Adrenal gland (tissue), 9 donors: ENCODE measurements at regions not wholly inside any gene's neighbourhood (a gene's known extent, or its start where the extent isn't known, plus 50 kb on each side); places are given as distances from the start of the nearest gene placed in this dataset.

Experiments used
- DNase-seq, 7 donors: peaks; one replicate each; pipeline ENCODE4 v3.0.0-alpha.2; 2019 to 2020
- H3K27ac ChIP-seq, 5 donors: fragments of 200-600 bp; sonication (generic) in 4 of 5; 1 replicate in 3 of 5; 2 replicates in 2 of 5; pipeline versions ENCODE4 v1.5.1 to v1.8.0; 2016 to 2020; ENCODE audit warnings: mild to moderate bottlenecking in 1 of 5
- H3K27me3 ChIP-seq: fragments of 200-600 bp; 2 replicates; pipeline ENCODE4 v1.8.0; 2021
- H3K36me3 ChIP-seq, 2 donors: fragments of 200-600 bp; replicated peaks in 1 of 2; 1 replicate in 1 of 2; 2 replicates in 1 of 2; pipeline versions ENCODE4 v1.5.1 to v1.8.0; 2018 to 2022
- H3K4me1 ChIP-seq, 2 donors: fragments of 200-600 bp; replicated peaks in 1 of 2; 1 replicate in 1 of 2; 2 replicates in 1 of 2; pipeline versions ENCODE4 v1.5.1 to v1.8.0; 2018 to 2021
- H3K4me3 ChIP-seq, 4 donors: fragments of 200-600 bp; sonication (generic) in 3 of 4; one replicate each; pipeline ENCODE4 v1.5.1; 2016 to 2018
- H3K9me3 ChIP-seq, 3 donors: fragments of 200-600 bp; sonication (generic) in 1 of 3; replicated peaks in 1 of 3; 1 replicate in 2 of 3; 2 replicates in 1 of 3; pipeline versions ENCODE4 v1.5.1 to v1.8.0; 2016 to 2021
- POLR2A ChIP-seq, 2 donors: fragments of 450-650 bp; IDR thresholded peaks; one replicate each; pipeline ENCODE4 v1.6.1; 2017; ENCODE audit warnings: antibody characterized with exemption in 2 of 2, mild to moderate bottlenecking in 2 of 2, moderate library complexity in 1 of 2
- WGBS, 4 donors: extraction: QIAGEN DNeasy Blood & Tissue Kit in 2 of 4; methylation state at CpG; one replicate each; pipeline versions ENCODE4 v1.1.5 to v1.1.7; 2013 to 2017; 5-methylcytosine and 5-hydroxymethylcytosine counted together
- intact Hi-C, 2 donors: fragments of 100-400 bp; cut with DNase I; formaldehyde crosslinking; loops; one replicate each; pipeline versions ENCODE4 v1.14.1 to v1.15.0; 2022 to 2023
- TF ChIP-seq, protein P1 (sequence below), 6 experiments: fragments of 450-650 bp in 4 of 6; fragments of 200-600 bp in 2 of 6; sonication (generic) in 1 of 6; IDR thresholded peaks; 1 replicate in 5 of 6; 2 replicates in 1 of 6; pipeline versions ENCODE4 v1.5.1 to v1.8.0; 2016 to 2021; ENCODE audit warnings: antibody characterized with exemption in 6 of 6, mild to moderate bottlenecking in 2 of 6, moderate library complexity in 1 of 6
- donor health status: healthy with polysubstance abuse.
- donor health status: Bipolar disorder and iron deficiency.
- donor health status: DM: yes; HTN: yes; CAD: no.
- donor health status: DM: no; HTN: no; CAD: no.
- donor health status: DM: no; HTN: no; CAD: no.

DNA sequence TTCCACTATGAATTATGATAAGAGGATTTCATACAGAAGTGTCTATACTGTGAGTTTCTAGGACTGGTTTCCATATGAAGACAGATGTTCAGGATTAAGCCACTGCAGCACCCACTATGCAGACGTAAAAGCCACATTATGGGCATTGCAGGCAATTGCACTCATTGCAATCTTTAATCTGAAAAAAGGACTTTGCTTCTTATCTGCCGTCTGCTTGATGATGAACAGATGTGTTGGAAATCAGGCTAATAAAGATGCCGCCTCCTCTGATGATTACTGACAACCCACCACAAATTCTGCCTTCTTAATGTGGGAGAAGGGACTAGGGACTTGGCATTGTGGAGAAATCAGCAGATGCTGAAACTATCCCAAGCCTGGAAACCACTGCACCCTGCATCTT lies 276.9 kb downstream of the IRF8 start:
- H3K36me3 ChIP-seq, result no peaks in the 10 kb centered on the region
- TF ChIP-seq, protein P1, sequence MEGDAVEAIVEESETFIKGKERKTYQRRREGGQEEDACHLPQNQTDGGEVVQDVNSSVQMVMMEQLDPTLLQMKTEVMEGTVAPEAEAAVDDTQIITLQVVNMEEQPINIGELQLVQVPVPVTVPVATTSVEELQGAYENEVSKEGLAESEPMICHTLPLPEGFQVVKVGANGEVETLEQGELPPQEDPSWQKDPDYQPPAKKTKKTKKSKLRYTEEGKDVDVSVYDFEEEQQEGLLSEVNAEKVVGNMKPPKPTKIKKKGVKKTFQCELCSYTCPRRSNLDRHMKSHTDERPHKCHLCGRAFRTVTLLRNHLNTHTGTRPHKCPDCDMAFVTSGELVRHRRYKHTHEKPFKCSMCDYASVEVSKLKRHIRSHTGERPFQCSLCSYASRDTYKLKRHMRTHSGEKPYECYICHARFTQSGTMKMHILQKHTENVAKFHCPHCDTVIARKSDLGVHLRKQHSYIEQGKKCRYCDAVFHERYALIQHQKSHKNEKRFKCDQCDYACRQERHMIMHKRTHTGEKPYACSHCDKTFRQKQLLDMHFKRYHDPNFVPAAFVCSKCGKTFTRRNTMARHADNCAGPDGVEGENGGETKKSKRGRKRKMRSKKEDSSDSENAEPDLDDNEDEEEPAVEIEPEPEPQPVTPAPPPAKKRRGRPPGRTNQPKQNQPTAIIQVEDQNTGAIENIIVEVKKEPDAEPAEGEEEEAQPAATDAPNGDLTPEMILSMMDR (IDR thresholded peaks at IDR 0.05), result no peak
- TF ChIP-seq POLR2A (IDR thresholded peaks at IDR 0.05), result no peak
- intact Hi-C loops, result no loop called here
- H3K9me3 ChIP-seq, result no peaks in the 10 kb centered on the region
- no peaks in the 10 kb centered on the region for H3K4me1 ChIP-seq
- H3K27ac ChIP-seq, result no peak overlapping the region
- H3K27me3 ChIP-seq, result peaks cover 6% of the 10 kb centered on the region
- H3K4me3 ChIP-seq, result no peak overlapping the region
- WGBS, 4 donors, result 61 to 86% (median 76%) methylated on average over 3 of the region's 3 CpGs
- DNase-seq, result no peak

GRCh38 chr16:86176462-86176861 lies 277.5 kb downstream of the IRF8 start:
- no peak for DNase-seq
- Histone ChIP-seq H3K27me3 (peaks cover 6% of the 10 kb centered on the region), H3K4me3 (no peak overlapping the region), H3K9me3 (no peaks in the 10 kb centered on the region), H3K36me3 (no peaks in the 10 kb centered on the region), H3K27ac (no peak overlapping the region), H3K4me1 (no peaks in the 10 kb centered on the region)
- TF ChIP-seq, protein P1 (IDR thresholded peaks at IDR 0.05), result no peak
- no peak for TF ChIP-seq POLR2A (IDR thresholded peaks at IDR 0.05)
- 76 to 86% (median 83%) methylated on average over 3 of the region's 3 CpGs for WGBS, 4 donors
- intact Hi-C loops, result no loop called here

GRCh38 chr16:86180244-86180643 lies 281.3 kb downstream of the IRF8 start:
- H3K36me3 ChIP-seq, result no peaks in the 10 kb centered on the region
- H3K27ac ChIP-seq, result no peak overlapping the region
- intact Hi-C loops, result no loop called here
- H3K4me3 ChIP-seq, result no peak overlapping the region
- no peaks in the 10 kb centered on the region for H3K9me3 ChIP-seq
- TF ChIP-seq POLR2A (IDR thresholded peaks at IDR 0.05), result no peak
- TF ChIP-seq, protein P1 (IDR thresholded peaks at IDR 0.05), result no peak
- H3K27me3 ChIP-seq, result no peaks in the 10 kb centered on the region
- DNase-seq, result no peak
- WGBS, 4 donors, result 72 to 75% (median 72%) methylated on average over 13 of the region's 13 CpGs
- no peaks in the 10 kb centered on the region for H3K4me1 ChIP-seq

DNA sequence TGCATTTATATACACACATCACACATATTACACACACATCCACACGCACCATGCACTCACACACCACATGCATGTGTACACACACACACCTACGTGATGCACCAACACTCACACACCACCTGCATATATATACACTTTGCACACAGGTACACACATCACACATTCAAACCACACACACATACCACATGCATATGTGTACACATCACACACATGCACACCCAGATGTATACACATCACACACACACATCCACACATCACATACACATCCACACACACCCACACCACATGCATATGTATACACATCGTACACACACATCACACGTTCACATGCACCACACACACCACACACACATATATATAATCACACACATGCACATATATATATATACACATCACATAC lies 281.8 kb downstream of the IRF8 start:
- intact Hi-C loops, result no loop called here
- Histone ChIP-seq H3K36me3 (no peaks in the 10 kb centered on the region), H3K4me3 (no peak overlapping the region), H3K9me3 (no peaks in the 10 kb centered on the region), H3K27me3 (no peaks in the 10 kb centered on the region), H3K4me1 (no peaks in the 10 kb centered on the region), H3K27ac (no peak overlapping the region)
- WGBS, 4 donors, result 83 to 93% (median 89%) methylated on average over 4 of the region's 4 CpGs
- DNase-seq, result no peak
- TF ChIP-seq POLR2A (IDR thresholded peaks at IDR 0.05), result no peak

DNA sequence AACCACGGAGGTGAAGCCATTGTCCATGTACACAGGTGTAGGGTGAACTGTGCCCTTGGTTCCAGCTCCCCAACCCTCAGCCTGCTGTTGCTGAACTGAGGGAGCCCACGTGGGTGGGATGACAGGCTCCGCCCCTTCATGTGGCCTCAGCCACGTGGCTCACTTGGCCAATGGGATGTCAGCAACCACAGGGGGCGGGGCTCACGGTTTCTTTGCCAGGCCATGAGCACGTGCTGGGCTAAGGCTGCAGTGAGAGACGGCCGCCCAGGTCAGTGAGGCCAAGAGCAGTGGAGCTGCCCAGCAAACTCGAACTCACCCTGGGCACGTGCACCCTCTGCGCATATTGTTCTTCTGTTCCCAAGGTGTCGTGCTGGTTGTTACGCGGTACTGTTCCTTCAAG lies 282.6 kb downstream of the IRF8 start:
- Histone ChIP-seq H3K4me1 (no peaks in the 10 kb centered on the region), H3K27ac (no peak overlapping the region), H3K36me3 (no peaks in the 10 kb centered on the region), H3K27me3 (no peaks in the 10 kb centered on the region), H3K4me3 (no peak overlapping the region), H3K9me3 (no peaks in the 10 kb centered on the region)
- intact Hi-C loops, result no loop called here
- DNase-seq, result no peak
- TF ChIP-seq, protein P1 (IDR thresholded peaks at IDR 0.05), result no peak
- no peak for TF ChIP-seq POLR2A (IDR thresholded peaks at IDR 0.05)
- 83 to 93% (median 86%) methylated on average over 9 to 15 of the region's 15 CpGs for WGBS, 4 donors
